Prostate gland (tissue), 2 donors: ENCODE measurements at regions not wholly inside any gene's neighbourhood (a gene's known extent, or its start where the extent isn't known, plus 50 kb on each side); places are given as distances from the start of the nearest gene placed in this dataset.

Experiments used
- POLR2AphosphoS5 ChIP-seq: sonication (generic); formaldehyde crosslinking; IDR thresholded peaks from one replicate; pipeline ENCODE4 v1.6.1; 2017; ENCODE audit warnings: antibody characterized with exemption
- TF ChIP-seq, protein P1 (sequence below), 4 experiments: fragments of 200-600 bp in 2 of 4; fragments of 450-650 bp in 2 of 4; sonication (generic) in 2 of 4; IDR thresholded peaks; 1 replicate in 3 of 4; 2 replicates in 1 of 4; pipeline ENCODE4 v1.5.1; 2016 to 2019; ENCODE audit warnings: antibody characterized with exemption in 4 of 4, mild to moderate bottlenecking in 2 of 4, moderate library complexity in 2 of 4

- TF ChIP-seq, protein P1, sequence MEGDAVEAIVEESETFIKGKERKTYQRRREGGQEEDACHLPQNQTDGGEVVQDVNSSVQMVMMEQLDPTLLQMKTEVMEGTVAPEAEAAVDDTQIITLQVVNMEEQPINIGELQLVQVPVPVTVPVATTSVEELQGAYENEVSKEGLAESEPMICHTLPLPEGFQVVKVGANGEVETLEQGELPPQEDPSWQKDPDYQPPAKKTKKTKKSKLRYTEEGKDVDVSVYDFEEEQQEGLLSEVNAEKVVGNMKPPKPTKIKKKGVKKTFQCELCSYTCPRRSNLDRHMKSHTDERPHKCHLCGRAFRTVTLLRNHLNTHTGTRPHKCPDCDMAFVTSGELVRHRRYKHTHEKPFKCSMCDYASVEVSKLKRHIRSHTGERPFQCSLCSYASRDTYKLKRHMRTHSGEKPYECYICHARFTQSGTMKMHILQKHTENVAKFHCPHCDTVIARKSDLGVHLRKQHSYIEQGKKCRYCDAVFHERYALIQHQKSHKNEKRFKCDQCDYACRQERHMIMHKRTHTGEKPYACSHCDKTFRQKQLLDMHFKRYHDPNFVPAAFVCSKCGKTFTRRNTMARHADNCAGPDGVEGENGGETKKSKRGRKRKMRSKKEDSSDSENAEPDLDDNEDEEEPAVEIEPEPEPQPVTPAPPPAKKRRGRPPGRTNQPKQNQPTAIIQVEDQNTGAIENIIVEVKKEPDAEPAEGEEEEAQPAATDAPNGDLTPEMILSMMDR (IDR thresholded peaks at IDR 0.05), result no peak
- no peak for TF ChIP-seq POLR2AphosphoS5
These were observed 347.6 kb upstream of the RUNX1 start for GRCh38 chr21:35396655-35397054.
